GM19395 (cell line): ENCODE measurements at regions not wholly inside any gene's neighbourhood (a gene's known extent, or its start where the extent isn't known, plus 50 kb on each side); places are given as distances from the start of the nearest gene placed in this dataset.
A peak's percentile ranks its signal among the peaks of the same experiment; 100 is the strongest.
"Not testable (repeated sequence)": the region's sequence is repeated elsewhere in the genome, so short reads cannot be mapped to it uniquely, and the experiment has no call there.

Source experiments
- ATAC-seq: cut with Tn5 transposase; IDR thresholded peaks from one replicate; pipeline ENCODE4 v1.9.1; 2021; ENCODE audit warnings: mild to moderate bottlenecking, moderate library complexity; ENCODE audit not compliant: unreplicated experiment

GRCh38 chr5:162762119-162762518, 675.3 kb upstream of the CCNG1 start:
- no peak for ATAC-seq

DNA sequence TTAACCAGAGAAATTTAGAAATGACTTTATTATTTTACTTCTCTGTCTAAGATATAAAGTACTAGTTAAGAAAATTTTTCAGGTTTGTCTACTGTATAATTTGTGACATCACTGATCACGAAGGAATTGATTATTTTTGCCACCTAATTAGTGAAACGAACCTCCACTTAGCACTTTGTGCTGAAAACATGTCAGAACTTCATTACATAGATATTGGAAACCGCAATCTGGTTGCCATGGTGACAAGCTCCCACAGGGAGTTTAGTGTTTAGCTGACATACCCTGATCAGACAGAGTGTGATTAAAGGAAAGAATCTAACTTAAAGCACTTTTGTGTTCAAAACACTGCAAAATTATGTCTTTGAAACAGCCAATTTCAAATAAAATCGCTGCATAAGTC, 668.4 kb upstream of the CCNG1 start:
- ATAC-seq: no peak

DNA sequence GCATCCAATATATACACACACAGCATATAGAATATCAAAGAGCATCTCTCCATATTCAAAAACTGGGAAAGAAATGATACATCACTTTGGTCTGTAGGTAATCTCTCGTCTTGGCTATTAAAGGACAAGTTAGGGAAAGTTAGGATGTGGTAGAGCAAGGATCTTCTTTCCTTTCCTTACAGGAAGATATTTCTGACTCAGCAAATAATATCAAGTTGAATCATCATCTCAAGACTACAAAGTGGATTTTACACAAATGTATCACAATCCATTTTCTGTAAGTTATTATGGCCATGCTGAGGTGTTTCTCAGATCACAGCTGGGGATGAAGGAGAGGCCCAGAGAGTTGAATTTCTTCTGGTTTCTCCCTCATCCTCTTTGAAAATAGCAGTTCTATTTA, 651.7 kb upstream of the CCNG1 start:
- ATAC-seq: no peak

- no peak for ATAC-seq
Measured at GRCh38 chr5:162786234-162786633, 651.2 kb upstream of the CCNG1 start.

GRCh38 chr5:162796507-162796906, 640.9 kb upstream of the CCNG1 start:
- no peak for ATAC-seq

GRCh38 chr5:162800301-162800700, 637.1 kb upstream of the CCNG1 start:
- no peak for ATAC-seq

- no peak for ATAC-seq
Measured at GRCh38 chr5:162801235-162801634, 636.2 kb upstream of the CCNG1 start.

GRCh38 chr5:162806195-162806594, 631.2 kb upstream of the CCNG1 start:
- ATAC-seq: no peak

- ATAC-seq: no peak
Measured at GRCh38 chr5:162811071-162811470, 626.3 kb upstream of the CCNG1 start.

DNA sequence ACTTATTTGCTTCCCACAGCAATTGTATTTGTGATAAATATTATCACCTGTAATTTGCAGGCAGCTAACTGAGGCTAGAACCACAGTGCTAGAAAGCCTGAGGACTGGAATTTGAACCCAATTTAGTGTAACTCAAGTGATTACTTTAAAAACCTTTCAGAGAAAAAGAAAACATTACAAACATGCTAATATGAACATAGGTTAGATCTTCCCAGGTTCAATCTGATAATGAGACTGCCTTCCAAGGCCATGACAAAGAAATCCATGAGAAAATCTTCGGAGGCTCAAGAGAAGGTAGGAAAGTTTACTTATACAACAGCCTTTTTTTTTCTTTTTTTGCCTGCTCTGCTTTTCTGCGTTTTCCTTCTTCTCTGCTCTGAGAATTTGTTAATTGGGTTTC, 620.6 kb upstream of the CCNG1 start:
- no peak for ATAC-seq

DNA sequence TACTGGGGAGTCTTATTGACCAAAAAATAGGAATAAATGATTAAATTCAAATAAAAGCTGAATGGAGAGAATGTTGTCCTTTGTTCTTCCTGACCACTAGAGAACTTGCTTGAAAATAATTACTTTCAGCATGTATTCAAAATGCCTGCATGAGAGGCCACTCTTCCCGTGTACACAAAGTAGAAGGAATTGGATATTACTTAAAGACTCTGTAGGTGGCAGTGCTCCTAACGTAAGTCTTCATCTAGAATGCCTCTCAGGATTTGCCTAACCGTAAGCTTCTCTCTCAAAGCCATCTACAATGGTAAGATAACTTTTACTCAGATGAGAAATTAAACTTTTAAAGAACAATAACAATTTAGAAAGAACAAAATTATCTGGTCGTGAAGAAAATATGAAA, 620.0 kb upstream of the CCNG1 start:
- ATAC-seq: no peak

DNA sequence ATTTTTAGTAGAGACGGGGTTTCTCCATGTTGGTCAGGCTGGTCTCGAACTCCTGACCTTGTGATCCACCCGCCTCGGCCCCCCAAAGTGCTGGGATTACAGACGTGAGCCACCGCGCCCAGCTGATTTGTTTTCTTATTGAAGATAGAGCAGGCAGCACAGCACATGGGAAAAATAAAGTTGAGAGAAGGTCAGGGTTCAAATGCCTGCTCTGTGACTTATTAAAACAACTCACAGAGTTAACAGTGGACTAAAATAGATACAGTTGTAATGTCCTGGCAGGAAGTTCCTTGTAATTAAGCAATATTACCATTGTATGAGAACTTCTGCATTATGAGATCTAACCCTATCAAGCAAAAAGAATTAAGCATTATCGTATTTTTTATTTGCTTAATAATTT, 615.7 kb upstream of the CCNG1 start:
- ATAC-seq: not testable (repeated sequence)

GRCh38 chr5:162824360-162824759, 613.0 kb upstream of the CCNG1 start:
- ATAC-seq: peak; percentile 91

- ATAC-seq: no peak
Measured at GRCh38 chr5:162837155-162837554, 600.2 kb upstream of the CCNG1 start.

GRCh38 chr5:162842727-162843126, 594.7 kb upstream of the CCNG1 start:
- no peak for ATAC-seq

DNA sequence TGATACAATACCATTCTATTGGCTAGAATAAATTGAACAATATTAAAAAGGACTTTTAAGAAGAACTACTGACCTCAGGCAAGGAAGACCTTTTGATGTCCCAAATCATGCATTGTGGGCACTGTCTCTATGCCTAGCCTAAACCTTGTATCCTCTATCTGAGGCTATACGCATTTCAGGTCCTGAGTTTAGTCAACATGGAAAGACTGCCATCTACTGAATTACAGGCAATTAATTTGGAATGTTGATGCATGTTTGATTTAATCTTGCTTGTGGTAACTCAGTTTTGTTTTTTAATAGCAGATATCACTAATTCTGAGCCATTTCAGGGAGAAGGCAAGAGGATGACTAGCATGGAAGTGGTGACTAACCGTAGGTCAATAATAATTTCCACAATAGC, 585.3 kb upstream of the CCNG1 start:
- no peak for ATAC-seq

DNA sequence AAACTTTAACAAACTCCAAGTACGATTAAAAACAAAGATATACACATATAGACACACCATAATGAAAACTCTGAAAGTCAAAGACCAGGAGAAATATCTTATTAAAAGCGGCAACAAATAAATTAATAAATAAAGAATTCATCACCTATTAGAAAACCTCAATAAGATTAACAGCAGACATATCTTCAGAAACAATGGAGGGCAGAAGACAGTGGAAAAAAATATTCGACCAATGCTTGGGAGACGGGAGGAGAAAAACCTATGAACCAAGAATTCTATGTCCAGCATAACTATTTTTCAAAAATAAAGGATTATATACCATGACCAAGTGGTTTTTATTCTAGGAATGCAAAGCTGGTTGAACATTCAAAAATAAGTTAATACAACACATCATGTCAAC, 578.6 kb upstream of the CCNG1 start:
- no peak for ATAC-seq

GRCh38 chr5:162870966-162871365, 566.4 kb upstream of the CCNG1 start:
- ATAC-seq: no peak

GRCh38 chr5:162882629-162883028, 554.8 kb upstream of the CCNG1 start:
- no peak for ATAC-seq

DNA sequence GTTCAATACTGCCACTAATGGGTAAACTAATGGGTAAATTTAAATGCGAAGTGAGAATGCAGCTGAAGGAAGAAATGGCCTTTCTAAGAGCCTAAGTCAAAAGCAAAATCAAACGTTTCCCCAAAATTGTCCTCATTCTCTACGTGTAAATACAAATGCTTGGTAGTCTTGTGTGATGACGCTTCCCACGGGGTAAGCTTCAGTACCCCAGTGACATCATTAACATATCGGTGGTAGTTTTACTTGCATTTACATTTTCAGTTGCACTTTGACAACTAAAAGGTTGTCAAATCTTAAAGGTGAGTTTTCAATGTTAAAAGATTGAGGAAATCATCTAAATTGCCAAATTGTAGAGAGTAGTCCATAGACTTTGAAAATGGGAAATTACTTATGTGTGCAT, 550.7 kb upstream of the CCNG1 start:
- no peak for ATAC-seq

GRCh38 chr5:162888268-162888667, 549.1 kb upstream of the CCNG1 start:
- ATAC-seq: no peak

DNA sequence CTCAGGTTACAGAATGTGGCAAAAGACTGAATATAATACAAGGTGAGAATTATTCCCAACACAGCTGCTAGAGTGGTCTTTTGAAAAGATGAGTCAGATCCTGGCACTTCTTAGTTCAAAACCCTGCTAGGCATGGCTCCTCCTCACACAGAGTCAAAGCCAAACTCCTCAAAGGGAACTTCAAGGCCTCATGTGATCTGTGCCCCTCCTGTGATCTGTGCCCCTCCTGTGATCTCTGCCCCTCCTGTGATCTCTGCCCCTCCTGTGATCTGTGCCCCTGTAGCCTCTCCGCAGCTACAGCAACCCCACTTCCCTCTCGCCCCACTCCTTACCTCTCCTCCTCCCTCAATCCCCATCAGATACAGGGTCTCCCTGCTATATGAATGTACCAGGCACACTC, 525.5 kb upstream of the CCNG1 start:
- ATAC-seq: no peak

DNA sequence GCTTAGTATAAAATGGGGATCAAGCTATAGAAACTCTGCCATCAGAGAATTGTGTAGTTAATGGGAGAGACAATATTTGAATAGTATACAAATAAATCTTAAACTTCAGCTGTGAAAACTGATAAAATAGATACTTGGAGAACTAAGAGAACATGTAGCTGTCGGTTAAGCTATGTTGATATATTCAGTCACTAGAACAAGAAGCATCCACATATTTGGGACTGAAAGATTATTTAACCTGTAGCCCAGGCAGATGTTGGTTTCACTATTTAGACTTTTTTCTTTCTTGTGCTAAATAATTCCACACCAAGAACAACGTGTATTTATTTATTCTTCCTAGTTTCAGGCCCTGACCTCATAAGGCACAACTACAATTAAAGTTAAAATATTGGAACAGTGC, 521.0 kb upstream of the CCNG1 start:
- no peak for ATAC-seq

GRCh38 chr5:162929104-162929503, 508.3 kb upstream of the CCNG1 start:
- ATAC-seq: no peak
